ENCODE measurements at regions not wholly inside any gene's neighbourhood (a gene's known extent, or its start where the extent isn't known, plus 50 kb on each side); places are given as distances from the start of the nearest gene placed in this dataset.

DNA sequence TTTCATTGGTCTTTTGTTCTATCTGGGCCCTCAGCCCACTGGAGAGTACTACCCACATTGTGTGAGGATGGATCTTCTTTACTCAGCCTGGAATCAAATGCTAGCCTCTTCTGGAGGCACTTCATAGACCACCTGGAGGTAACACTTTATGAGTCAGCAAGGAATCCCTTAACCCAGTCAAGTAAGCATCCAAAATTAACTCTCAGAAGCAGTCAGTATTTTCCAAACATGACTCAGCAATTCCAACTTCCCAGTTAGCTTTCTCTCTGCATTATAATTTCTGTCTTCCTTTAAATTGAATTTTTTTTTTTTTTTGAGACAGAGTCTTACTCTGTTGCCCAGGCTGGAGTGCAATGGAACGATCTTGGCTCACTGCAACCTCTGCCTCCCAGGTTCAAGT lies 142.7 kb downstream of the ACKR3 start:
- H3K4me3 ChIP-seq (ENCODE audit: insufficient read length, low read depth) = no peak overlapping the region
- no peaks in the 10 kb centered on the region for H3K9me3 ChIP-seq (ENCODE audit: insufficient read depth, low read length)
- no peak for DNase-seq (ENCODE audit: low read depth, low spot score)
- H3K9ac ChIP-seq (ENCODE audit: insufficient read length, low read depth) = no peak overlapping the region
- no peaks in the 10 kb centered on the region for H3K36me3 ChIP-seq (ENCODE audit: insufficient read depth, insufficient read length, low read length)
- H3K4me1 ChIP-seq (ENCODE audit: insufficient read depth, insufficient read length) = peaks cover 14% of the 10 kb centered on the region
- no peaks in the 10 kb centered on the region for H3K27me3 ChIP-seq (ENCODE audit: insufficient read depth, insufficient read length)
- TF ChIP-seq SUZ12 (IDR thresholded peaks at IDR 0.05; ENCODE audit: extremely low read depth, insufficient read depth, insufficient read length) = no peak

DNA sequence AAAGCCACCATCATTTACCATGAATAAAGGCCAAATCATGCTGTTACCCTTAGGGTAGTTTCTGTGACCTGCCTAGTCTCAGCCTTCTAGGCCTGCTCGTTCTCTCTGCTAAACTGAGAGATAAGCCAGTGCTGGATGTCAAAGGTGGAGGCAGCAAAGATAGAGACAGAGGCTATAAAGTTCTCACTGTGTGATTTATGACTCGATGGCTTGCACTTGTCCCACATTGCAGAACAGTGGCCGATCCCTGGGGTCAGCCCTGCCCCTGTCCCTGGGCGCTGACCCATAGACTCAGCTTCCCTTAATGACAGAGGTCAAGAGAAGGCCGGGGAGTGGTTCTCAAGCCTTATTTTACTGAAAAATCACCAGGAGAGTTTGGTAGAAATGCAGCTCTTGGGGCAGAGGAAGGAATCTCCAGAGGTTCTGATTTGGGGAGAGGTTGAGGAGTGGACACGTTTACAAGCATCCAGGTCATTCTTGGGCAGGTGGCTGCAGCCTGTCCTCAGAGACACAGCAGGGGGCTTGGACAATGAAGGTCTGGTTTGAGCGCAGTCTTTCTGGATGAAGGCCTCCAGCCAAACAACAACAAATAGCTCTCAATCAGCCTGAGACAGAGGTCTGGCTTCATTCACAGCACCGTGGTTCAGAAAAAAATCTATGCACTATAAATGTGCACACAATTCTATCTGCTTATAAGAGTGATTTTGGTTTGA lies 143.5 kb downstream of the ACKR3 start:
- Histone ChIP-seq H3K36me3 (ENCODE audit: insufficient read depth, insufficient read length, low read length) (no peaks in the 10 kb centered on the region), H3K9me3 (ENCODE audit: insufficient read depth, low read length) (no peaks in the 10 kb centered on the region), H3K9ac (ENCODE audit: insufficient read length, low read depth) (no peak overlapping the region), H3K27me3 (ENCODE audit: insufficient read depth, insufficient read length) (no peaks in the 10 kb centered on the region), H3K4me1 (ENCODE audit: insufficient read depth, insufficient read length) (peaks cover 14% of the 10 kb centered on the region), H3K4me3 (ENCODE audit: insufficient read length, low read depth) (no peak overlapping the region)
- no peak for TF ChIP-seq ZNF274 (IDR thresholded peaks at IDR 0.05; ENCODE audit: low read depth, low read length)
- TF ChIP-seq YY1 (IDR thresholded peaks at IDR 0.05; ENCODE audit: insufficient read depth, insufficient read length) = no peak
- TF ChIP-seq SUZ12 (IDR thresholded peaks at IDR 0.05; ENCODE audit: extremely low read depth, insufficient read depth, insufficient read length) = no peak
- DNase-seq (ENCODE audit: low read depth, low spot score) = no peak

DNA sequence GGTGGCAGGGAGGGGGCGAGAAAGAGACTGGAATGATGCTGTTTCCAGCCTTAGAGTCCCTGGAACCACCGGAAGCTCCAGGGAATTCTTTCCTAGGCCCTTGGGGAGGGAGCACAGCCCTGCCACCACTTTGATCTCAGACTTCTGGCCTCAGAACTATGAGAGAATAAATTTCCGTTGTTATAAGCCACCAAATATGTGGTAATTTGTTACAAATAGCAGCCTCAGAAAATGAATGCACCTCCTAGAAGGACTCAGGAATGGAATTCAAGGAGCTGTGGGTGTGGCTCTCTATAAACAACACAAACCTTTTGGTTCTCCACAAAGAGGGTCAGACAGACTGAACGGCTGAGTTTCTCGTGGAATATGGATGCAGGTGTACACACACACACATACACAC lies 144.5 kb downstream of the ACKR3 start:
- Histone ChIP-seq H3K9me3 (ENCODE audit: insufficient read depth, low read length) (no peaks in the 10 kb centered on the region), H3K4me1 (ENCODE audit: insufficient read depth, insufficient read length) (peaks cover 14% of the 10 kb centered on the region), H3K36me3 (ENCODE audit: insufficient read depth, insufficient read length, low read length) (no peaks in the 10 kb centered on the region), H3K4me3 (ENCODE audit: insufficient read length, low read depth) (no peak overlapping the region), H3K27me3 (ENCODE audit: insufficient read depth, insufficient read length) (no peaks in the 10 kb centered on the region), H3K9ac (ENCODE audit: insufficient read length, low read depth) (no peak overlapping the region)
- no peak for DNase-seq (ENCODE audit: low read depth, low spot score)
- TF ChIP-seq SUZ12 (IDR thresholded peaks at IDR 0.05; ENCODE audit: extremely low read depth, insufficient read depth, insufficient read length) = no peak
- TF ChIP-seq ZNF274 (IDR thresholded peaks at IDR 0.05; ENCODE audit: low read depth, low read length) = no peak
- TF ChIP-seq YY1 (IDR thresholded peaks at IDR 0.05; ENCODE audit: insufficient read depth, insufficient read length) = no peak

DNA sequence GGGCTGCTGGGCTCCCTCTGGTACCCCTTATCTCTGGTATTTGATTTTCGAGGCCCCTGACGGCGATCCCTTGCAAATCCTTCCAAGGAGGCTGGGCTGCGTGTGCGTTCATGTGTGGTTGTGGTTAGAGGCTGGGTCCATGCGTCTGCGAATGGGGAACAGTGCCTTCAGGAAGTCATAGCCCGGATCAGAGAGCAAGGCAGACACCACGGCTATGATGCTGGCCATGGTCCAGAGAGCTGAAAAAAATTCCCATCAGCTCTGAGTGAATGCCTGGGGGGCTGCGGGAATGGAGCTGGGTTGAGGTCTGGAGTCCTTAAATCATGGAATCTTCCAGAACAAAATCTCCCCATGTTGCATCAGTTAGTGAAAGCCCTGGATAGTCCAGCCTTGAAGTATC lies 145.5 kb downstream of the ACKR3 start:
- no peaks in the 10 kb centered on the region for H3K36me3 ChIP-seq (ENCODE audit: insufficient read depth, insufficient read length, low read length)
- DNase-seq (ENCODE audit: low read depth, low spot score) = no peak
- no peak for TF ChIP-seq YY1 (IDR thresholded peaks at IDR 0.05; ENCODE audit: insufficient read depth, insufficient read length)
- TF ChIP-seq ZNF274 (IDR thresholded peaks at IDR 0.05; ENCODE audit: low read depth, low read length) = no peak
- TF ChIP-seq SUZ12 (IDR thresholded peaks at IDR 0.05; ENCODE audit: extremely low read depth, insufficient read depth, insufficient read length) = no peak

DNA sequence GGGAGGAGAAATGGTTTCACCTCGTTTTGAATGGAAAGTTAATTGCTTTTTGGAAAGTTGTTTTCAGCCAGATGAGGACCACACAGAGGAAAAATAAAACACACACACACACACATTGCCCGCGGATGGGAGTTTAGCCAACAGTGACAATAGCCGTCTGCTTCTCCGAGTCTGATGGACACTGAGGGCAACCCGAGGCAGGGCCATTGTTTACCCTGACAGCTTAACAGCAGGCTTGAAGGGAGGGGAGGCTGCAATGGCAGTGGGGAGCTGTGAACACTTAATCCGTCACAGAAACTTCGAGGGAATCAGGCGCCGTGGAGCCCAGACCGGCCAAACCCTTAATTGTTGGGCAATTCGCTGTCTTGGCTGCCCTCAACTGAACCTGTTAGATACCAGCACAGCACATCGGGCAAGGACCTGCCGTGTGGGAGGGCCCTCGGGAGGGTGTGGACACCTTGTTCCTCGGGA lies 145.9 kb downstream of the ACKR3 start:
- Histone ChIP-seq H3K4me1 (ENCODE audit: insufficient read depth, insufficient read length) (peaks cover 14% of the 10 kb centered on the region), H3K9me3 (ENCODE audit: insufficient read depth, low read length) (no peaks in the 10 kb centered on the region)

More for the DNA sequence above, 145.5 kb downstream of the ACKR3 start:
- H3K9me3 ChIP-seq (ENCODE audit: insufficient read depth, low read length) = no peaks in the 10 kb centered on the region
- no peak overlapping the region for H3K9ac ChIP-seq (ENCODE audit: insufficient read length, low read depth)
- H3K4me1 ChIP-seq (ENCODE audit: insufficient read depth, insufficient read length) = peaks cover 14% of the 10 kb centered on the region
- H3K27me3 ChIP-seq (ENCODE audit: insufficient read depth, insufficient read length) = no peaks in the 10 kb centered on the region
- no peak overlapping the region for H3K4me3 ChIP-seq (ENCODE audit: insufficient read length, low read depth)

DNA sequence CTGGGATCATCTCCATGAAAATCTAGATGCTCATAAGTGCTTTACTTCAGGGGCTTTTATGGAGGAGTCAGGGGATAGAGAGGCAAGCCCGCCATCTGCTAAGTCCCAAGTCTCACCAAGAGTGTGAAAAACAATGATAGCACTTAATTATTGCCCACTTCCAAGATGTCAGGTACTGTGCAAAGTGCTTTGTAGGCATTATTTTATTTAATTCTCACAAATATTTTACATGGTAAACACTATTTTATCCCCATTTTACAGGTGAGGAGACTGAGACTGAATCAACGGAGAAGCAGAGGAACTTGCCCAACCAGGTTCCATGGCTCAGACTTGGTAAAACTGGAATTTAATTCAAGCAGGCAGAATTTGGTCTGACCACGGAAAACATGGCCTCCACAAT lies 147.5 kb downstream of the ACKR3 start:
- Histone ChIP-seq H3K9me3 (ENCODE audit: insufficient read depth, low read length) (no peaks in the 10 kb centered on the region), H3K36me3 (ENCODE audit: insufficient read depth, insufficient read length, low read length) (no peaks in the 10 kb centered on the region), H3K4me3 (ENCODE audit: insufficient read length, low read depth) (no peak overlapping the region), H3K27me3 (ENCODE audit: insufficient read depth, insufficient read length) (no peaks in the 10 kb centered on the region), H3K4me1 (ENCODE audit: insufficient read depth, insufficient read length) (peaks cover 14% of the 10 kb centered on the region), H3K9ac (ENCODE audit: insufficient read length, low read depth) (no peak overlapping the region)
- DNase-seq (ENCODE audit: low read depth, low spot score) = no peak
- TF ChIP-seq ZNF274 (IDR thresholded peaks at IDR 0.05; ENCODE audit: low read depth, low read length) = no peak
- no peak for TF ChIP-seq SUZ12 (IDR thresholded peaks at IDR 0.05; ENCODE audit: extremely low read depth, insufficient read depth, insufficient read length)
- no peak for TF ChIP-seq YY1 (IDR thresholded peaks at IDR 0.05; ENCODE audit: insufficient read depth, insufficient read length)

More for the DNA sequence above, 145.9 kb downstream of the ACKR3 start:
- Histone ChIP-seq H3K27me3 (ENCODE audit: insufficient read depth, insufficient read length) (no peaks in the 10 kb centered on the region), H3K9ac (ENCODE audit: insufficient read length, low read depth) (no peak overlapping the region), H3K4me3 (ENCODE audit: insufficient read length, low read depth) (no peak overlapping the region), H3K36me3 (ENCODE audit: insufficient read depth, insufficient read length, low read length) (no peaks in the 10 kb centered on the region)
- no peak for TF ChIP-seq YY1 (IDR thresholded peaks at IDR 0.05; ENCODE audit: insufficient read depth, insufficient read length)
- no peak for TF ChIP-seq SUZ12 (IDR thresholded peaks at IDR 0.05; ENCODE audit: extremely low read depth, insufficient read depth, insufficient read length)
- TF ChIP-seq ZNF274 (IDR thresholded peaks at IDR 0.05; ENCODE audit: low read depth, low read length) = no peak
- no peak for DNase-seq (ENCODE audit: low read depth, low spot score)

DNA sequence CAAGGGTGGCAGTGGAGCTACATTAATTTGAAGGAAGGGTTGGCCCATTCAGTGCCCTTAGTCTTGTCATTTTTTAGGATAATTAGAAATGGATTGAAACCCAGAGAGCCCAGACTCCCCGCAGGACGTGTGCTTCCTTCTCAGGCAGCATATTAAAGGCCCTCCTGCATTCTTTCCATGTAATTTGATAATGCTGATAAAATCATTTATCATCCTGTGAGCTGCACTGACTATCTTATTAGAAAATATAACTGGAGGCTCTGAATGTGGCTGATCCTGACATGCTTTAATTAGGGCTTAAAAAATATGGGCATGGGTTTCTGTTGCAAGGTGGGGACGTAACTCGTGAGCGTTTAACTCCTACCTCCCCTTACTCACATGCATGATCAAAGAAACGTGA lies 148.1 kb downstream of the ACKR3 start:
- H3K4me3 ChIP-seq (ENCODE audit: insufficient read length, low read depth) = no peak overlapping the region
- H3K36me3 ChIP-seq (ENCODE audit: insufficient read depth, insufficient read length, low read length) = no peaks in the 10 kb centered on the region

More for the DNA sequence above, 148.1 kb downstream of the ACKR3 start:
- H3K4me1 ChIP-seq (ENCODE audit: insufficient read depth, insufficient read length) = peaks cover 14% of the 10 kb centered on the region
- H3K27me3 ChIP-seq (ENCODE audit: insufficient read depth, insufficient read length) = no peaks in the 10 kb centered on the region
- TF ChIP-seq YY1 (IDR thresholded peaks at IDR 0.05; ENCODE audit: insufficient read depth, insufficient read length) = no peak
- TF ChIP-seq ZNF274 (IDR thresholded peaks at IDR 0.05; ENCODE audit: low read depth, low read length) = no peak
- no peak for TF ChIP-seq SUZ12 (IDR thresholded peaks at IDR 0.05; ENCODE audit: extremely low read depth, insufficient read depth, insufficient read length)
- H3K9ac ChIP-seq (ENCODE audit: insufficient read length, low read depth) = no peak overlapping the region
- no peaks in the 10 kb centered on the region for H3K9me3 ChIP-seq (ENCODE audit: insufficient read depth, low read length)
- no peak for DNase-seq (ENCODE audit: low read depth, low spot score)

All from NT2/D1 (cell line).